NCI-H1105 treated with DMSO at 0.1 percent for 48 hours (cell line): ENCODE measurements at regions not wholly inside any gene's neighbourhood (a gene's known extent, or its start where the extent isn't known, plus 50 kb on each side); places are given as distances from the start of the nearest gene placed in this dataset.
"Not testable (repeated sequence)": the region's sequence is repeated elsewhere in the genome, so short reads cannot be mapped to it uniquely, and the experiment has no call there.

Source experiments
- DNase-seq: peaks from one replicate; lab custom pipeline; 2025; lab: John Stamatoyannopoulos, UW

DNA sequence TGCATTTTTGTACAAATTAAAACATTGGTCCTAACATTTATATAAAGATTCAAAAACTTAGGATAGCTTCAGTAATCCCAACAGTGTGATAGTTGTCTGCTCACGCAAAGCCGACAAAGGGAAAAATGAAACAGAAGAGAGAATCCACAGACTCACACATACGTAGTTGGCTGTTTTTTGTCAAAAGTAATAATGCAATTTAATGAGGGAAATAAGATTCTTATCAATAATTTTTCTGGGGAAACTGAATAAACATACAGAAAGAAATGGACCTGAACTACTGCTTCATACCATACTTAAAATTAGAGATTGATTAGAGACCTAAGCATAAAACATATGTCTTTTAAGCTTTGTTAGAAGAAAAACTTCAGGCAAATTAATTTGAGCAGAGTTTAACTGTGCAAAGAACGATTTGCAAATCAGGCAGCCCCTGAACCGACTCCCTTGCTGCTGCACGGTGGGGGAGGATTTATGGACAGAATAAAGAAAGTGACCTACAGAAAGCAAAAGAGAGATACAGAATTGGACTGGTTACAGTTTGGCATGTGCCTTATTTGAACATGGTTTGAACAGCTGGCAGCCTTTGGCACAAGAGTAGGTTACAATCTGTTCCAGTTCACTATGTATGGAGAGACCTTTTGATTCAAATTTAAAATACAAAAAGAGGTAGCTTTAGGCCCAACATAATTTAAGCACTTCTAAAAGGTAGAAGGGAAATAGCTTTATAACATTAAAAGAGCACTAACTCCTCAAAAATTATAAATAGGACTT is 64.9 kb upstream of the CTSV start:
- not testable (repeated sequence) for DNase-seq

DNA sequence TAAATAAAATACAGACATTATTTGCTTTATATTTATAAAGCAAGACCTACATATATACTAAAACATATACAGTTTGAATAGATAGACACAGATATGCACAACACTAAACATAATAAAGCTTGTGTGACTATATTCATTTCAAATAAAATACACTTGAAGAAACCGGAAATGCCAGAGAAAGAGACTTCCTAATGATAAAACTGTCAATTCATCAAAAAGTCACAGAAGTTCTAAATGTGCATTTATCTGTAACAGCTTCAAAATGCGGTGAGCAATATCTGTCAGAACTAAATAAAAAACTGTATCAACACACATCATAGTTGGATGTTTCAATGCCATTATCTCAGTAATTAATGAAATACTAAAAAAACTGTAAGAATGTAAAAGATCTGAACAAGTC is 60.6 kb upstream of the CTSV start:
- not testable (repeated sequence) for DNase-seq

GRCh38 chr9:97096793-97097192 is 57.9 kb upstream of the CTSV start:
- no peak for DNase-seq

DNA sequence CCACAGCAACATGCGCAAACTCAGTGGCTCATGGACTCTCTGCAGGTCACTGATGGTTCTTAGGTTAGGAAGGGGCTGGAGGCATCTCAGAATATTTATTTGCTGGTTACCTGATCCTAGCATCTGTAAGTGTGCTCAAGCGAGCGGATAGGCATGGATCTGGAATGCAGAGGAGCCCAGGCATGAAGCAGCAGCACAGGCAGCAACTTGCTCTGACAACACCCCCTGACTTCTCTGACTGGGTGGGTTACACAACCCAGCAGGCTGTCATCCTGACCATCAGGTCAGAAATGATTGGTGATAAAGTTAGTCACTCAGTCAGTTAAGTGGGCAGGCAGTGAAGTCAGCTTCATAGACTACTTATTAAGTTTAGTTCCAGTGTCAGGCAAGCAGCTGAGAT is 50.4 kb upstream of the CTSV start:
- DNase-seq, result not testable (repeated sequence)
